ENCODE measurements at regions not wholly inside any gene's neighbourhood (a gene's known extent, or its start where the extent isn't known, plus 50 kb on each side); places are given as distances from the start of the nearest gene placed in this dataset.

DNA sequence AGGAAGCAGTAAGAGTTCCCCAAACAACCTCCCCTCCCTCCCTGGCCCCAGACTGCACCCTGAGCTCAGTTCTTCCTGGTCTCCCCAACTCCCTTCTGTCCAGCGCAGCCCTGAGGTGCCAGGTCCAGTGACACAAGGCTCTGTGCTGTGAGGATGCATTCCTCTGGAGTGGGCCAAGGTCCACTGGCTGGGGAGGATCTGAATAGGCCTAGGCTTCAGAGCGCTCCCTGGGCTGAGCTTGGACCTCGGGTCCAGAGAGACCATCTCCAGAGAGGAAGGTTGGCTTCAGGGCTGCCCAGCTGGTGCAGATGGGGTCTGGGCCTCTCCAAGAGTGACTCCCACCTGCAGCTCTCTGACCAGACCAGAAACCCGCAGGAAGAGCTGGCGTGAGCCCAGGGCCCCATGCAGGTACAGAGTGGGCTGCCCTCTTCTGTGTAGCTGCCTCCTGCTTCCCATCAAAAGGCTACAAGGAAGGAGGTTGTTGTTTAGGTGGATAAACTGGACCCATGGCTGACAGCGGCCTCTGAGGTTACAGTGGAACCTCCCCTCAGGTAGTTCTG is 52.3 kb upstream of the MLN start:
- no peak overlapping the region for H3K4me3 Mint-ChIP-seq
- no peak overlapping the region for H3K27ac Mint-ChIP-seq
- no peak for DNase-seq
- H3K4me1 Mint-ChIP-seq = peaks cover 16 to 27% of the 10 kb centered on the region in 2 donors
- H3K36me3 Mint-ChIP-seq = no peaks in the 10 kb centered on the region
- ATAC-seq (replicated peaks) = peak; percentile 2 to 11
- H3K9me3 Mint-ChIP-seq = no peaks in the 10 kb centered on the region
- peaks cover 46 to 73% of the 10 kb centered on the region in 2 donors for H3K27me3 Mint-ChIP-seq

DNA sequence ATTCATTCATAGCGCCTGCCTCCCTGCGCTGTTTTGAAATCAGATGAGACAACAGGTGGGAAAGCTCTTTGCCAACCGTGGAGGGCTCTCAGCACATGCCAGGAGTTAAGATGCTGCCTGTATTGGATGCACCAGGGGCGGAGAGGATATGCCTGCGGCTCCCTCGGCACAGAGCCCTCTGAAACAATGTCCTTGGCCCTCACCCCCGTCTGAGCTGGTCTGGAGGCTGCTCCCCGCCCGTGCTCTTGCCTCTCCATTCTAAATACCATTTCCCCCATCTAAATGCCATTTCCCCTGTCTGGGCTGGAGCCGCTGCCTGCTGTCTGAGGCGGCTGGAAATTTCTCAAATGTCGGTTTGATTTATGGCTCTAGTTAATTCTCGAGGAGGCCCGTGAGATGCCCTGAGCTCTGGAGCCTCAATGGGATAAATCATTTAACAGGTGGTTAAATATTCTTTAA is 50.8 kb upstream of the MLN start:
- no peaks in the 10 kb centered on the region for H3K36me3 Mint-ChIP-seq
- no peaks in the 10 kb centered on the region for H3K9me3 Mint-ChIP-seq
- H3K27me3 Mint-ChIP-seq = peaks cover 49 to 75% of the 10 kb centered on the region in 2 donors
- H3K4me1 Mint-ChIP-seq = peaks cover 12 to 21% of the 10 kb centered on the region in 2 donors
- no peak overlapping the region for H3K4me3 Mint-ChIP-seq
- no peak for ATAC-seq (replicated peaks)
- H3K27ac Mint-ChIP-seq = no peak overlapping the region
- no peak for DNase-seq

DNA sequence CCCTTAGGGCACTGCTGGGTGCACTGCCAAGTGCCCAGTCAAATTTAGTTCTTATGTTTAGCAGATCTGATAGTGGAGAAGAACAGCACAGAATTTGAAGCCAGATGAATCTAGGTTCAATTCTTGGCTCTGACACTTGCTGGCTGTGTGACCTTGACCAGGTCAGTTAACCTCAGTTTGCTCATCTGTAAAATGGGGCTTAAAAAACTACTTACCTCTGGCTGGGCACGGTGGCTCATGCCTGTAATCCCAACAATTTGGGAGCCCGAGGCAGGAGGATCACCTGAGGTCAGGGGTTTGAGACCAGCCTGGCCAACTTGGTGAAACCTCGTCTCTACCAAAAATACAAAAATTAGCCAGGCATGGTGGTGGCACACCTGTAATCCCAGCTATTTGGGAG is 49.9 kb upstream of the MLN start:
- Mint-ChIP-seq H3K4me1 (peaks cover 12 to 21% of the 10 kb centered on the region in 2 donors), H3K9me3 (no peaks in the 10 kb centered on the region), H3K36me3 (no peaks in the 10 kb centered on the region), H3K27ac (no peak overlapping the region), H3K4me3 (no peak overlapping the region), H3K27me3 (peaks cover 43 to 68% of the 10 kb centered on the region in 2 donors)
- ATAC-seq (replicated peaks) (no peak), DNase-seq (no peak)
